GM12878 (cell line): ENCODE measurements at regions not wholly inside any gene's neighbourhood (a gene's known extent, or its start where the extent isn't known, plus 50 kb on each side); places are given as distances from the start of the nearest gene placed in this dataset.

Experiments used
- ATAC-seq: fragments of 200-7000 bp; cut with Tn5 transposase; 3 replicates; pipeline ENCODE4 v1.9.1; 2020; ENCODE audit warnings: mild to moderate bottlenecking, moderate library complexity
- BruUV-seq: library from RNA; stranded (reverse); fragments of 400-500 nt; replicated peaks from 2 replicates; lab custom pipeline; 2021; lab: Mats Ljungman, UMichigan
- CTCF ChIA-PET: fragments of 300-600 bp; sonication (Branson Sonifier 250); formaldehyde crosslinking; extraction: SDS; loops from one replicate; lab custom pipeline; 2021; ENCODE audit warnings: inconsistent platforms; lab: Yijun Ruan, JAX
- POLR2A ChIA-PET: fragments of 350-600 bp; formaldehyde crosslinking; extraction: SDS; loops from one replicate; lab custom pipeline; 2021; ENCODE audit warnings: inconsistent platforms; lab: Charles Lee
- RAD21 ChIA-PET: fragments of 300-600 bp; sonication (Branson Sonifier 250); formaldehyde crosslinking; loops from one replicate; lab custom pipeline; 2023; ENCODE audit warnings: antibody characterized with exemption; ENCODE audit not compliant: unreplicated experiment; lab: Charles Lee
- SMC1A ChIA-PET: fragments of 300-600 bp; sonication (Branson Sonifier 250); formaldehyde crosslinking; loops from one replicate; lab custom pipeline; 2023; ENCODE audit not compliant: unreplicated experiment, uncharacterized antibody; lab: Charles Lee
- DNase-seq: peaks from one replicate; pipeline ENCODE4 v3.0.0-alpha.2; 2011; ENCODE audit warnings: low read depth, low spot score
- FAIRE-seq: peaks from 3 replicates; lab custom pipeline; 2011; peaks lifted over from hg19 to GRCh38; lab: Jason Lieb, UNC
- H2AFZ ChIP-seq: 2 replicates; pipeline ENCODE4 v1.6.0; 2011; ENCODE audit warnings: low read depth, low read length, control low read depth; ENCODE audit not compliant: control insufficient read depth
- H3K27ac ChIP-seq: 2 replicates; pipeline ENCODE4 v1.5.1; 2011; ENCODE audit warnings: control low read depth; ENCODE audit not compliant: control insufficient read depth, insufficient read depth
- H3K27me3 ChIP-seq, 2 experiments: replicated peaks in 1 of 2; 2 replicates each; pipeline versions ENCODE4 v1.6.0 to v1.6.1; 2011; ENCODE audit warnings: low read length in 1 of 2; ENCODE audit not compliant: control insufficient read depth in 2 of 2, insufficient read depth in 2 of 2
- H3K36me3 ChIP-seq, 2 experiments: 2 replicates each; pipeline ENCODE4 v1.5.1; 2011; ENCODE audit warnings: low read length in 1 of 2; ENCODE audit not compliant: control insufficient read depth in 2 of 2, insufficient read depth in 2 of 2
- H3K4me1 ChIP-seq: 2 replicates; pipeline ENCODE4 v1.6.1; 2011; ENCODE audit warnings: mild to moderate bottlenecking, low read length, moderate library complexity, mixed read lengths; ENCODE audit not compliant: control insufficient read depth, insufficient read depth
- H3K4me2 ChIP-seq: 2 replicates; pipeline ENCODE4 v1.6.0; 2011; ENCODE audit warnings: control low read depth; ENCODE audit not compliant: control insufficient read depth, insufficient read depth
- H3K4me3 ChIP-seq: fragments of 200-600 bp; sonication (generic); 2 replicates; pipeline ENCODE4 v1.5.1; 2016
- H3K79me2 ChIP-seq: 2 replicates; pipeline ENCODE4 v1.6.0; 2011; ENCODE audit warnings: low read length; ENCODE audit not compliant: control insufficient read depth, insufficient read depth
- H3K9ac ChIP-seq: 2 replicates; pipeline ENCODE4 v1.8.0; 2011; ENCODE audit warnings: low read length, control low read depth, mixed read lengths; ENCODE audit not compliant: control insufficient read depth, insufficient read depth
- H3K9me3 ChIP-seq: replicated peaks from 3 replicates; pipeline ENCODE4 v1.5.1; 2011; ENCODE audit warnings: mild to moderate bottlenecking, low read length; ENCODE audit not compliant: control insufficient read depth, insufficient read depth
- H4K20me1 ChIP-seq: 2 replicates; pipeline ENCODE4 v1.6.0; 2011; ENCODE audit not compliant: control insufficient read depth, insufficient read depth
- CEBPB ChIP-seq, 2 experiments: fragments of 150-350 bp in 1 of 2; IDR thresholded peaks; 2 replicates each; pipeline ENCODE4 v1.6.1; 2012 to 2014; ENCODE audit warnings: low read depth in 2 of 2, low read length in 2 of 2, borderline replicate concordance in 1 of 2, inconsistent platforms in 1 of 2
- CREM ChIP-seq: IDR thresholded peaks from 2 replicates; pipeline ENCODE4 v1.6.1; 2014; ENCODE audit warnings: antibody characterized with exemption, low read depth
- PBX3 ChIP-seq: IDR thresholded peaks from 2 replicates; pipeline ENCODE4 v1.6.1; 2011; ENCODE audit warnings: mild to moderate bottlenecking, low read depth, low read length, moderate library complexity; ENCODE audit not compliant: insufficient replicate concordance
- PKNOX1 ChIP-seq: fragments of 450-650 bp; IDR thresholded peaks from 2 replicates; pipeline ENCODE4 v1.6.1; 2016; ENCODE audit warnings: mild to moderate bottlenecking
- POU2F2 ChIP-seq: IDR thresholded peaks from 3 replicates; pipeline ENCODE4 v1.6.1; 2011; ENCODE audit warnings: low read depth, mild to moderate bottlenecking, low read length, borderline replicate concordance
- RCOR1 ChIP-seq: conservative IDR thresholded peaks from 2 replicates; pipeline ENCODE4 v1.6.1; 2012; ENCODE audit warnings: low read depth, low read length, improper control_type of control experiment
- RELA ChIP-seq: fragments of 450-650 bp; IDR thresholded peaks from 2 replicates; pipeline ENCODE4 v1.8.0; 2014; ENCODE audit warnings: borderline replicate concordance; ENCODE audit not compliant: partially characterized antibody
- RFX5 ChIP-seq: IDR thresholded peaks from 2 replicates; pipeline ENCODE4 v1.6.1; 2011; ENCODE audit warnings: low read depth, low read length, improper control_type of control experiment
- SIX5 ChIP-seq: IDR thresholded peaks from 2 replicates; pipeline ENCODE4 v1.6.1; 2011; ENCODE audit warnings: mild to moderate bottlenecking, low read depth, low read length, moderate library complexity; ENCODE audit not compliant: severe bottlenecking
- SMC3 ChIP-seq: IDR thresholded peaks from 2 replicates; pipeline ENCODE4 v1.6.1; 2011; ENCODE audit warnings: low read length, improper control_type of control experiment, borderline replicate concordance
- SREBF2 ChIP-seq: IDR thresholded peaks from 2 replicates; pipeline ENCODE4 v1.6.1; 2012; ENCODE audit warnings: mild to moderate bottlenecking, low read length
- TBL1XR1 ChIP-seq: IDR thresholded peaks from 2 replicates; pipeline ENCODE4 v1.6.1; 2012; ENCODE audit warnings: low read depth, low read length, improper control_type of control experiment
- WGBS: methylation state at CpG from one replicate; pipeline ENCODE4 v1.1.6; 2016; ENCODE audit warnings: low lambda C conversion rate; ENCODE audit not compliant: insufficient replicate concordance, insufficient coverage; ENCODE audit errors: missing lambda C conversion rate; 5-methylcytosine and 5-hydroxymethylcytosine counted together
- in situ Hi-C: fragments of 300-500 bp; cut with MboI; formaldehyde crosslinking; loops from 9 replicates; pipeline ENCODE4 v1.14.3; 2018; ENCODE audit warnings: mixed read lengths
- intact Hi-C: fragments of 100-400 bp; cut with micrococcal nuclease; formaldehyde crosslinking; loops from one replicate; pipeline ENCODE4 v1.14.2; 2022; ENCODE audit not compliant: unreplicated experiment
- TF ChIP-seq, protein P1 (sequence below): IDR thresholded peaks from 2 replicates; pipeline ENCODE4 v1.6.1; 2012; ENCODE audit warnings: low read length, inconsistent platforms
- TF ChIP-seq, protein P2 (sequence below): fragments of 450-650 bp; IDR thresholded peaks from 2 replicates; pipeline ENCODE4 v1.6.1; 2017; ENCODE audit warnings: mild to moderate bottlenecking, low read depth, inconsistent platforms; ENCODE audit not compliant: poor library complexity, severe bottlenecking

GRCh38 chr2:16118611-16119590 lies 178.6 kb downstream of the MYCN start:
- FAIRE-seq (no peak), ATAC-seq (no peak), DNase-seq (no peak)
- Histone ChIP-seq H2AFZ (no peak overlapping the region), H3K9ac (no peak overlapping the region), H3K9me3 (no peaks in the 10 kb centered on the region), H3K4me1 (no peaks in the 10 kb centered on the region), H3K27ac (no peak overlapping the region), H3K36me3 (no peaks in the 10 kb centered on the region), H3K4me3 (no peak overlapping the region), H3K79me2 (no peaks in the 10 kb centered on the region), H3K27me3 (no peaks in the 10 kb centered on the region), H3K4me2 (no peak overlapping the region), H4K20me1 (no peaks in the 10 kb centered on the region)
- ChIA-PET CTCF (no interaction called here), POLR2A (no interaction called here), SMC1A (no interaction called here), RAD21 (no interaction called here)
- 12% methylated on average over 5 of the region's 5 CpGs for WGBS
- no TSS peak for BruUV-seq
- intact Hi-C loops: no loop called here
- in situ Hi-C loops: no loop called here
- no peak for TF ChIP-seq RFX5
- TF ChIP-seq PKNOX1: no peak
- no peak for TF ChIP-seq RELA
- no peak for TF ChIP-seq RCOR1
- TF ChIP-seq, protein P1, sequence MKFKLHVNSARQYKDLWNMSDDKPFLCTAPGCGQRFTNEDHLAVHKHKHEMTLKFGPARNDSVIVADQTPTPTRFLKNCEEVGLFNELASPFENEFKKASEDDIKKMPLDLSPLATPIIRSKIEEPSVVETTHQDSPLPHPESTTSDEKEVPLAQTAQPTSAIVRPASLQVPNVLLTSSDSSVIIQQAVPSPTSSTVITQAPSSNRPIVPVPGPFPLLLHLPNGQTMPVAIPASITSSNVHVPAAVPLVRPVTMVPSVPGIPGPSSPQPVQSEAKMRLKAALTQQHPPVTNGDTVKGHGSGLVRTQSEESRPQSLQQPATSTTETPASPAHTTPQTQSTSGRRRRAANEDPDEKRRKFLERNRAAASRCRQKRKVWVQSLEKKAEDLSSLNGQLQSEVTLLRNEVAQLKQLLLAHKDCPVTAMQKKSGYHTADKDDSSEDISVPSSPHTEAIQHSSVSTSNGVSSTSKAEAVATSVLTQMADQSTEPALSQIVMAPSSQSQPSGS: no peak
- TF ChIP-seq TBL1XR1: no peak
- no peak for TF ChIP-seq SIX5
- TF ChIP-seq CEBPB (IDR thresholded peaks at IDR 0.05; ENCODE audit: borderline replicate concordance in 1 of 2, low read depth in 2 of 2, low read length in 2 of 2): no peak
- TF ChIP-seq, protein P2, sequence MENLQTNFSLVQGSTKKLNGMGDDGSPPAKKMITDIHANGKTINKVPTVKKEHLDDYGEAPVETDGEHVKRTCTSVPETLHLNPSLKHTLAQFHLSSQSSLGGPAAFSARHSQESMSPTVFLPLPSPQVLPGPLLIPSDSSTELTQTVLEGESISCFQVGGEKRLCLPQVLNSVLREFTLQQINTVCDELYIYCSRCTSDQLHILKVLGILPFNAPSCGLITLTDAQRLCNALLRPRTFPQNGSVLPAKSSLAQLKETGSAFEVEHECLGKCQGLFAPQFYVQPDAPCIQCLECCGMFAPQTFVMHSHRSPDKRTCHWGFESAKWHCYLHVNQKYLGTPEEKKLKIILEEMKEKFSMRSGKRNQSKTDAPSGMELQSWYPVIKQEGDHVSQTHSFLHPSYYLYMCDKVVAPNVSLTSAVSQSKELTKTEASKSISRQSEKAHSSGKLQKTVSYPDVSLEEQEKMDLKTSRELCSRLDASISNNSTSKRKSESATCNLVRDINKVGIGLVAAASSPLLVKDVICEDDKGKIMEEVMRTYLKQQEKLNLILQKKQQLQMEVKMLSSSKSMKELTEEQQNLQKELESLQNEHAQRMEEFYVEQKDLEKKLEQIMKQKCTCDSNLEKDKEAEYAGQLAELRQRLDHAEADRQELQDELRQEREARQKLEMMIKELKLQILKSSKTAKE: no peak
- TF ChIP-seq SMC3: no peak
- TF ChIP-seq CREM: no peak
- no peak for TF ChIP-seq SREBF2
- no peak for TF ChIP-seq PBX3
- no peak for TF ChIP-seq POU2F2
